Effector CD8-positive, alpha-beta T cell (primary cell): ENCODE measurements at regions not wholly inside any gene's neighbourhood (a gene's known extent, or its start where the extent isn't known, plus 50 kb on each side); places are given as distances from the start of the nearest gene placed in this dataset.
"Not testable (repeated sequence)": the region's sequence is repeated elsewhere in the genome, so short reads cannot be mapped to it uniquely, and the experiment has no call there.

Experiments
- DNase-seq: peaks from one replicate; lab custom pipeline; 2025; lab: John Stamatoyannopoulos, UW

- no peak for DNase-seq
Observed at GRCh38 chr4:66034262-66034661, 364.0 kb upstream of the EPHA5 start.

GRCh38 chr4:66032571-66032970, 362.3 kb upstream of the EPHA5 start:
- no peak for DNase-seq

DNA sequence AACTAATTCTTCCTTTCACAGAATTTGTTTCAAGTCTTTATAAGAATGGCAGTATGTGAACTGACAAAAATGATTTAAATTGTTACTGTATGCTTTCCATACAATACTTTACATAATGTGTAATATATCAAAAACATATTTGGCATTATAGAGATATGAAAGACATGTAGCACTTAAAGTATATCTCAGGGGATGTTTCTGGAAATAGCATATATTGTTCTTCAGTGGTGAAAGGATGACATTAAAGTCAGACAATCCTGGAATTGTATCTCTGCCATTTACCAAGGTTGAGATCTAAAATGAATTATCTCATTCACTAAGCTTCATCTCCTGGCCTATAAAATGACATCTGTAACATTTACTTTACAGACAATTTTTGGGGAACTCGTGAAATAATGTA, 358.4 kb upstream of the EPHA5 start:
- DNase-seq: no peak

DNA sequence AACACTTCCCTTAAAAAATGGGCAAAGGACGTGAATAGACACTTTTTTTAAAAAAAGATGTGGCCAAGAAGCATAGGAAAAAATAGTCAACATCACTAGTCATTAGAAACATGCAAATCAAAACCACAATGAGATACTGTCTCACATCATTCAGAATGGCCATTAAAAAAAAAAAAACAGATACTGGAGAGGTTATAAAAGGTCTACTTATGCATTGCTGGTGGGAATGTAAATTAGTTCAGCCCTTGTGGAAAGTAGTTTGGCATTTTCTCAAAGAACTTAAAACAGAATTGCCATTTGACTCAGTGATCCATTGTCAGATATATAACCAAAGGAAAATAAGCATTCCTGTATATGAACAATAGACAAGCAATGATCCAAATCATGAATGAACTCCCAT, 352.8 kb upstream of the EPHA5 start:
- no peak for DNase-seq

DNA sequence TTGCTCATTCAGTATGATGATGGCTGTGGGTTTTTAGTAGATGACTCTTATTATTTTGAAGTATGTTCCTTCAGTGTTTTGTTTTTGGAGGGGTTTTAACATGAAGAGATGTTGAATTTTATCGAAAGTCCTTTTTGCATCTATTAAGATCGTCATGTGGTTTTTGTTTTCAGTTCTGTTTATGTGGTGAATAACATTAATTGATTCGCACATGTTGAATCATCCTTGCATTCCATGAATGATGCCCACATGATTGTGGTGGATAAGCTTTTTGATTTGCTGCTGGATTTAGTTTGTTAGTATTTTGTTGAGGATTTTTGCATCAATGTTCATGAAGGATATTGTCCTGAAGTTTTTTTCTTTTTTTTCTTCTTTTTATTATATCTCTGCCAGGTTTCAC, 347.4 kb upstream of the EPHA5 start:
- no peak for DNase-seq

- no peak for DNase-seq
Observed at GRCh38 chr4:66016240-66016639, 346.0 kb upstream of the EPHA5 start.

DNA sequence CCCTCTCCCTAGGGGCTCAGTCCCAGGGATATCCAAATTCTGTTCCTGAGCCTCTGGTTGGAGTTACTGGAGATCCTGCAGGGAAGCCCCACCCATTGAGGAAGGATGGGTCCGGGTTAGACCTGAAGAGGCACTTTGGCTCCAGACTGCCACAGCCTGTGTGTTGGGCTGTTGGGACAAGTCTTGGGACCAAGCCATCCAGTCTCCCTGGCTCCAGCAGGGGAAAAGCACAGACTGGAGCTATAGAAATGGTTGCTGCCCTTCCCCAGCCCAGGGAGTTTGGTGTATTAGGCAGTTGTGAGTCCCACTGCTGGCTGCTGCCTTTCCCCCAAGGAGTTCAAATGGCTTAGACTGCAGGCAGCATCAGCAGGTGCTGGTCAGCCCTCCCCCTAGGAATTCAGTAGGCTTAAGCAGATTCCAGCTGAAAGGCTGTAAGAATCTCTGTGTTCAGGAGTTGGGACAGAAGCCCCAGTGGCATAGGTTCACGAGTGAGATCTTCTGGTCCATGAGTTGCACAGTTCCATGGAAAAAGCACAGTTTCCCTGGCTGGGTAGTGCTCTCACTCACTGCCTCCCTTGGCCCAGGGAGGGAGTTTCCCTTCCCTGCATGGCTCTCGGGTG, 344.0 kb upstream of the EPHA5 start:
- DNase-seq: no peak

- no peak for DNase-seq
Observed at GRCh38 chr4:66000510-66001117, 330.3 kb upstream of the EPHA5 start.

GRCh38 chr4:65999518-65999871, 329.2 kb upstream of the EPHA5 start:
- no peak for DNase-seq

GRCh38 chr4:65998807-65999517, 328.7 kb upstream of the EPHA5 start:
- DNase-seq: not testable (repeated sequence)

DNA sequence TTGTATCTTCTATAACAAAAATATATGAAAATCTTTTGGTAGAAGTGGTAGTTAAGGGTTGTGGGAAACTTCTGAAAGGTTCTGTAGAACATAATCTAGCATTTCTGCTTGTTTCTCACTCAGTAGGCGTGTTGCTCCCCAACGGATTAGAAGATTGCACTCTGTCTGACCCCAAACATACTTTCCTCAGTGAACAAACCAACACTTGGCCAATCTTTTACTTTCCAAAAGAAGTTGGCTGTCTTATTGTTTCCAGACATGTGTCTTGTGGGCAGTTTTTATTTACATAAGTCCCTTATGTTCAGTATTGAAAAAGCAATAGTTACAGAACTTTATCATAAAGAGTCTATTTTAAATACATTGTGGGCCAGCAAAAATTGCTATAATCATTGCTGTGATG, 312.8 kb upstream of the EPHA5 start:
- DNase-seq: no peak

DNA sequence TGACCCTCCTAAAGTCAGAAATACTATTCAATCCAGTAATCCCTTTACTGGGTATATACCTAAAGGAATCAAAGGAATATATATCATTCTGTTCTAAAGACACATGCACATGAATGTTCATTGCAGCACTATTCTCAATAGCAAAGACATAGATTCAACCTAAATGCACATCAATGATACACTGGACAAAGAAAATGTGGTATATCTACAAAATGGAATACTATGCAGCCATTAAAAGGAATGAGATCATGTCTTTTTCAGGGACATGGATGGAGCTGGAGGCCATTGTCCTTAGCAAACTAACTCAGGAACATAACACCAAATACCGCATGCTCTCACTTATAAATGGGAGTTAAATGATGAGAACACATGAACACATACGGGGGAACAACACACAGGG, 306.0 kb upstream of the EPHA5 start:
- no peak for DNase-seq

DNA sequence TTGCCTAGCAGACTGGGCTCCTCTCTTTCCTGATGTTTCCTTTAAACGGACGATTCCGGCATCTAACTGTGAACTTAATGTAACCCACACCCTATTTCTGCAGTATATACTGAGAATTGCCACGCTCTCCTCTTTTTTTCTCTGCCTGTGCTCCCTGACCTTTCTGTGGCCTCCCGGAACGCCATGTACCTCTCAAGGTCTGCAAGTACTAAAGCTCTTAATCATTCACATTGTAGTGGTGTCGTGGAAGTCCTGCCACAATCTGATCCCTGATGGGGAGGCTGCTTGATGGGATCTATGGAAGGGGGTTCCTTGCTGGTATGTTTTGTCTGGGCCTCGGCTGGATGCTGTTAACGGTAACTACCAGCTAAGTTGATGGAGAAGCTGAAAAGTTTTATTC, 302.9 kb upstream of the EPHA5 start:
- no peak for DNase-seq

- no peak for DNase-seq
Observed at GRCh38 chr4:65971686-65972085, 301.4 kb upstream of the EPHA5 start.

DNA sequence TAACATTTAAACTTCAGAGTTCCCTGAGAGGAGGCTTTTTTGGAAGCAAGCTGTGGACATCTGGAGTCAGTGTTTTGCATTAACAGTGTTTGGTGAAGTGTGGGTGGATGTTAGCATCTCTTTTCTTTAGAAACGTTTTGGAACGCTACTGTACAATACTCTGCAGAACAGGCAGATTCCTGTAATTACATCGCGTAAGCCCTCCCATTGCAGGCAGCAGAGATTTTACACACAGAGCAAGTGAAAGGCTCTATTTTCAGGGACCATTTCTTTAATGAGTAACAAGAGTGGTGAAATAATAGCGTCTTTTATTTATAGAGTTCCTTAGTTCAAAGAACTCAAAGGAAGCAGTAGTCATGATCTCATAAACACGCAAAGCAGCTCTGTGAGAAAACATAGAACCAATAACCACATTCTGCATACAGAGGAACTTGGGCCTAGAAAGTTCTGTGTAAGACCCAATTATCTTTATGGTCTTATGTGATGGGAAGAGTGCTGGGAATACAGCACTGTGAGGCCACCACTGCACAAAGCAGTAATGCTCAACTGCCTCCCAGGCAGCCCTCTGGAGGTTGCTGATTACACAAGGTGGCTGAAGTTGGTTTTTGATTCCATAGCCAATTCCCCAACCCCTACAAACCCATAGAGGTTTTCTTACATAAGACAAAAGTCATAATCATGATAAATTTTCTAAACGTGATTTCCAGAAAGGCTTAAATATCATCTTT, 298.7 kb upstream of the EPHA5 start:
- DNase-seq: no peak

DNA sequence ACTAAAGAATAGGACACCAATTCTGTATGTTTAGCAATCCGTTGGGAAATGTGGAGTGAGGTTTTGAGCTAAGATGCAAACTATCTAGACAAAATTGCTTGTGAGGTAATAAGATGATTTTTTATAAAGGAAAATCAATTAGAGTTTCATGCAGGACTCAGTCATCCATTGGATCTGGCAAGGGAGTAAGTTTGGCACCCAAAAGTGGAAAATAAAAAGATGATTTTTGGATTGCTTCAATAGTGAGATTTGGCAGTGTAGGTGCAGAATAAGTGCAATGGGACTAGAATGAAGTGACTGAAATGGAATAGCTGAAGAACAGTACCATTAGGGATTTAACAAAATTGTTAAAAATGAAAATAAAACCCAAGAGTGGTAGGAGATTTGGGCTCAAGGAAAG, 290.5 kb upstream of the EPHA5 start:
- DNase-seq: no peak

GRCh38 chr4:65954416-65954815, 284.1 kb upstream of the EPHA5 start:
- DNase-seq: no peak

- DNase-seq: no peak
Observed at GRCh38 chr4:65951177-65951576, 280.9 kb upstream of the EPHA5 start.

- no peak for DNase-seq
Observed at GRCh38 chr4:65943076-65943475, 272.8 kb upstream of the EPHA5 start.

DNA sequence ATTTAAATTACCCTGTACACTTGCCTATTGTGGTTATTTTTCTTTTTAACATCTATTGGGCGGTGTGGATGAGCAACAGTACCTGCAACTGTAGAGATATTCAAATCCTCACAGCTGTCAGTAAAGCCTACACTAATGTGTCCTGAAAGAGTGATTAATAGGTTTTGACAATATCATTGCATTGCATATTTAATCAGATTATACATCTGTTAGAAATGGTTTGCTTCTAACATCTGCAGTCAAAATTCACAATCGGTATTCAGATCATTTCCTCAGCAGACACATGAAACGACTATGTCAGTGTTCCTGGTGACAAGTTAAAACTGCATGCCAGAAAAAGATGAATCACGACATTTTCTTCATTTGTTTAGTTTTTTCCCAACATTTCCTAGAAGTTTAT, 254.6 kb upstream of the EPHA5 start:
- DNase-seq: no peak

DNA sequence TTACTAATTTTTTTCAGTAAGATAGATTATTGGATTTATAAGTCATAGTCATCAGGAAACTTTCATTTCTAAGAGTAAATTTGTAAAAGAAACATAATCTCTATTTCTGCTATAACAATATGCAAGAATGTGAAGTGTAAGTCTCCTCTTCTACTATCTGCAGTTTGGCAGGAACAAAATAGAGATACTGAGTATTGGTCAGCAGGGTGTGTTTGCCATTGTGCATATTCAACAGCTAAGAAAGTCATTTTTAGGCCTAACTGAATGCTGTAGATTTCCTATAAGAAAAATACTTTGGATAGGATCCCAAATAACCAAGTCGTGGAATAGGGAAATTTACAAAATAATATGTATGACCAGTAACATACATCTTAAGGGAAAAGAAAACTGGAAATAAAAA, 253.3 kb upstream of the EPHA5 start:
- no peak for DNase-seq

DNA sequence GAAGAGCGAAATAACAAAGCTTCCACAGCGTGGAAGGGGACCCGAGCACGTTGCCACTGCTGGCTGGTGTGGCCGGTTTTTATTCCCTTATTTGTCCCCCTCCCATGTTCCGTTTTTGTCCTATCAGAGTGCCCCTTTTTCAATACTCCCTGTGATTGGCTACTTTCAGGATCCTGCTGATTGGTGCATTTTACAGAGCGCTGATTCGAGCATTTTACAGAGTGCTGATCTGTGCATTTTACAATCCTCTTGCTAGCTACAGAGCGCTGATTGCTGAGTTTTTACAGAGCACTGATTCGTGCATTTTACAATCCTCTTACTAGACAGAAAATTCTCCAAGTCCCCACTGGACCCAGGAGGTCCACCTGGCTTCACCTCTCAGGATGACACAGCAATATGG, 250.9 kb upstream of the EPHA5 start:
- DNase-seq: no peak

DNA sequence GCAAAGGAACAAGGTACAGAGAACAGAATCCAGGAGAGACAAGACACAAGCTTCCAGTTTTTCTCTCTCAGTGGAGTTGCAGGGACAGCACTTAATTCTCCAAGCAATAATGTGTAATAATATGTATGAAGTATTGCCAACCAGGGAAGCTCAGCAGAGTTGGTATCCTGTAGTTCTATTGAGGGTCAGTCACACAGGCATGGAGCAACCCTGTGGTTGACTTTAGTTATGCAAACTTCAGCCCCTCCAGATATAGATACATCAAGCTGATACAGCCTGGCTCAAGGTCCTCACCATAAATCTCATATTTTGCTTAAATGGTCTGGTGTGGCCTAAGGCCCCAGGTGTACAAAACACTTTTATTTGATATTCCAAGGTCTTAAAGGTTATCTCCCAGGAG, 248.6 kb upstream of the EPHA5 start:
- DNase-seq: no peak
